B cell (primary cell): ENCODE measurements at regions not wholly inside any gene's neighbourhood (a gene's known extent, or its start where the extent isn't known, plus 50 kb on each side); places are given as distances from the start of the nearest gene placed in this dataset.

Experiments used
- ATAC-seq: fragments of 200-7000 bp; cut with Tn5 transposase; one replicate; pipeline ENCODE4 v1.10.0; 2021; ENCODE audit warnings: low read depth, mild to moderate bottlenecking, moderate number of reproducible peaks, moderate library complexity
- CTCF ChIA-PET: fragments of 350-600 bp; sonication (Branson Sonifier 250); formaldehyde crosslinking; loops from one replicate; lab custom pipeline; 2021; ENCODE audit warnings: antibody characterized with exemption, inconsistent platforms; lab: Charles Lee
- POLR2A ChIA-PET: fragments of 350-600 bp; sonication (Branson Sonifier 250); formaldehyde crosslinking; loops from one replicate; lab custom pipeline; 2021; ENCODE audit warnings: antibody characterized with exemption; lab: Charles Lee
- DNase-seq: peaks from one replicate; pipeline ENCODE4 v3.0.0; 2013
- H2AFZ ChIP-seq: 2 replicates; pipeline ENCODE4 v1.6.1; 2012; ENCODE audit warnings: mild to moderate bottlenecking, low read depth, low read length; ENCODE audit not compliant: insufficient read depth, poor library complexity, severe bottlenecking
- H3K27ac ChIP-seq, 2 donors: 1 replicate in 1 of 2; 2 replicates in 1 of 2; pipeline ENCODE4 v1.5.1; 2012 to 2013; ENCODE audit warnings: low read length in 2 of 2, mild to moderate bottlenecking in 2 of 2, moderate library complexity in 1 of 2
- H3K27me3 ChIP-seq, 4 experiments: fragments of 200-600 bp in 1 of 4; sonication (generic) in 1 of 4; replicated peaks in 1 of 4; 1 replicate in 2 of 4; 2 replicates in 2 of 4; pipeline versions ENCODE4 v1.6.1 to v1.7.0; 2013 to 2016; ENCODE audit warnings: low read length in 3 of 4, mild to moderate bottlenecking in 2 of 4, mixed read lengths in 1 of 4, moderate library complexity in 1 of 4; ENCODE audit not compliant: insufficient read depth in 4 of 4, control insufficient read depth in 3 of 4; ENCODE audit errors: control extremely low read depth in 1 of 4
- H3K36me3 ChIP-seq, 2 experiments: replicated peaks in 1 of 2; 1 replicate in 1 of 2; 2 replicates in 1 of 2; pipeline versions ENCODE4 v1.6.1 to v1.7.1; 2013; ENCODE audit warnings: low read length in 1 of 2; ENCODE audit not compliant: insufficient read depth in 2 of 2, control insufficient read depth in 1 of 2; ENCODE audit errors: control extremely low read depth in 1 of 2, extremely low read depth in 1 of 2
- H3K4me1 ChIP-seq, 2 donors: fragments of 200-600 bp in 1 of 2; sonication (generic) in 1 of 2; 1 replicate in 1 of 2; 2 replicates in 1 of 2; pipeline versions ENCODE4 v1.5.1 to v1.6.1; 2013 to 2017; ENCODE audit warnings: low read length in 2 of 2; ENCODE audit not compliant: control insufficient read depth in 2 of 2, insufficient read depth in 2 of 2
- H3K4me2 ChIP-seq: replicated peaks from 2 replicates; pipeline ENCODE3; 2012; ENCODE audit warnings: mild to moderate bottlenecking, low read depth, low read length; ENCODE audit not compliant: poor library complexity, severe bottlenecking
- H3K4me3 ChIP-seq, 5 experiments: fragments of 200-600 bp in 1 of 5; sonication (generic) in 1 of 5; 1 replicate in 3 of 5; 2 replicates in 2 of 5; pipeline versions ENCODE4 v1.5.1 to v1.7.0; 2011 to 2016; ENCODE audit warnings: low read length in 4 of 5, mild to moderate bottlenecking in 4 of 5, low read depth in 2 of 5, control low read depth in 1 of 5, moderate library complexity in 1 of 5; ENCODE audit not compliant: insufficient read depth in 1 of 5; ENCODE audit errors: control extremely low read depth in 1 of 5, extremely low read depth in 1 of 5
- H3K79me2 ChIP-seq: fragments of 200-600 bp; sonication (generic); one replicate; pipeline ENCODE4 v1.6.0; 2016; ENCODE audit warnings: low read length; ENCODE audit not compliant: control insufficient read depth, insufficient read depth
- H3K9ac ChIP-seq: fragments of 200-600 bp; sonication (generic); 2 replicates; pipeline ENCODE4 v1.6.1; 2017; ENCODE audit warnings: mild to moderate bottlenecking, low read length, moderate library complexity
- H3K9me3 ChIP-seq, 3 donors: one replicate each; pipeline versions ENCODE4 v1.6.1 to v1.7.1; 2013; ENCODE audit warnings: low read length in 2 of 3; ENCODE audit not compliant: control insufficient read depth in 2 of 3, insufficient read depth in 1 of 3; ENCODE audit errors: control extremely low read depth in 1 of 3
- H4K20me1 ChIP-seq: 2 replicates; pipeline ENCODE4 v1.6.0; 2012; ENCODE audit warnings: mild to moderate bottlenecking, low read length; ENCODE audit not compliant: insufficient read depth, control insufficient read depth, poor library complexity, severe bottlenecking
- H3K27ac Mint-ChIP-seq: one replicate; pipeline ENCODE4 v1.8.0; 2021; ENCODE audit warnings: mixed read lengths
- H3K27me3 Mint-ChIP-seq: one replicate; pipeline ENCODE4 v1.8.0; 2021; ENCODE audit warnings: mixed read lengths
- H3K4me1 Mint-ChIP-seq: one replicate; pipeline ENCODE4 v1.8.0; 2021; ENCODE audit warnings: mixed read lengths
- H3K4me3 Mint-ChIP-seq: one replicate; pipeline ENCODE4 v1.8.0; 2021; ENCODE audit warnings: mixed read lengths
- H3K9me3 Mint-ChIP-seq: one replicate; pipeline ENCODE4 v1.8.0; 2022; ENCODE audit warnings: mixed read lengths; ENCODE audit not compliant: insufficient read depth
- EZH2 ChIP-seq: IDR thresholded peaks from 2 replicates; pipeline ENCODE4 v1.6.1; 2012; ENCODE audit warnings: borderline replicate concordance, low read depth, mild to moderate bottlenecking, moderate library complexity, low read length; ENCODE audit not compliant: insufficient read depth, poor library complexity, severe bottlenecking
- WGBS: methylation state at CpG from one replicate; pipeline ENCODE4 v1.1.5; 2013; ENCODE audit warnings: missing lambda C conversion rate; ENCODE audit not compliant: insufficient coverage; 5-methylcytosine and 5-hydroxymethylcytosine counted together
- intact Hi-C: fragments of 100-400 bp; cut with micrococcal nuclease; formaldehyde crosslinking; loops from one replicate; pipeline ENCODE4 v1.10.0; 2022
- TF ChIP-seq, protein P1 (sequence below): fragments of 200-600 bp; IDR thresholded peaks from one replicate; pipeline ENCODE4 v1.8.0; 2022; ENCODE audit warnings: antibody characterized with exemption, mild to moderate bottlenecking

GRCh38 chr4:122052677-122053076 is 99.5 kb upstream of the BLTP1 start:
- 29% methylated on average over 2 of the region's 3 CpGs for WGBS
- H3K4me1 Mint-ChIP-seq = no peaks in the 10 kb centered on the region
- ATAC-seq = no peak
- Histone ChIP-seq H4K20me1 (no peaks in the 10 kb centered on the region), H3K4me2 (no peak overlapping the region), H3K27me3 (no peaks in the 10 kb centered on the region), H3K27ac (no peak overlapping the region), H3K36me3 (no peaks in the 10 kb centered on the region), H3K4me1 (no peaks in the 10 kb centered on the region), H3K9me3 (no peaks in the 10 kb centered on the region), H2AFZ (no peak overlapping the region), H3K4me3 (no peak overlapping the region), H3K79me2 (no peaks in the 10 kb centered on the region), H3K9ac (no peak overlapping the region)
- intact Hi-C loops = no loop called here
- peaks cover 19% of the 10 kb centered on the region for H3K27me3 Mint-ChIP-seq
- no peak for DNase-seq
- no peak overlapping the region for H3K27ac Mint-ChIP-seq
- CTCF ChIA-PET = interaction anchor here (0.6 kb wide), 1 partner anchor 1237 kb away, joined by 4 read pairs; no protein-coding TSS in a partner anchor
- POLR2A ChIA-PET = no interaction called here
- TF ChIP-seq, protein P1, sequence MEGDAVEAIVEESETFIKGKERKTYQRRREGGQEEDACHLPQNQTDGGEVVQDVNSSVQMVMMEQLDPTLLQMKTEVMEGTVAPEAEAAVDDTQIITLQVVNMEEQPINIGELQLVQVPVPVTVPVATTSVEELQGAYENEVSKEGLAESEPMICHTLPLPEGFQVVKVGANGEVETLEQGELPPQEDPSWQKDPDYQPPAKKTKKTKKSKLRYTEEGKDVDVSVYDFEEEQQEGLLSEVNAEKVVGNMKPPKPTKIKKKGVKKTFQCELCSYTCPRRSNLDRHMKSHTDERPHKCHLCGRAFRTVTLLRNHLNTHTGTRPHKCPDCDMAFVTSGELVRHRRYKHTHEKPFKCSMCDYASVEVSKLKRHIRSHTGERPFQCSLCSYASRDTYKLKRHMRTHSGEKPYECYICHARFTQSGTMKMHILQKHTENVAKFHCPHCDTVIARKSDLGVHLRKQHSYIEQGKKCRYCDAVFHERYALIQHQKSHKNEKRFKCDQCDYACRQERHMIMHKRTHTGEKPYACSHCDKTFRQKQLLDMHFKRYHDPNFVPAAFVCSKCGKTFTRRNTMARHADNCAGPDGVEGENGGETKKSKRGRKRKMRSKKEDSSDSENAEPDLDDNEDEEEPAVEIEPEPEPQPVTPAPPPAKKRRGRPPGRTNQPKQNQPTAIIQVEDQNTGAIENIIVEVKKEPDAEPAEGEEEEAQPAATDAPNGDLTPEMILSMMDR = no peak
- no peak for TF ChIP-seq EZH2
- H3K9me3 Mint-ChIP-seq = no peaks in the 10 kb centered on the region
- H3K4me3 Mint-ChIP-seq = no peak overlapping the region

GRCh38 chr4:122050841-122051240 is 99.0 kb upstream of the TRPC3 start:
- WGBS = no CpG with 5 or more reads among the region's 3 CpGs
- no peaks in the 10 kb centered on the region for H3K4me1 ChIP-seq
- ChIA-PET CTCF (no interaction called here), POLR2A (no interaction called here)
- no peaks in the 10 kb centered on the region for H3K27me3 ChIP-seq
- no peak overlapping the region for H3K4me3 ChIP-seq
- H3K9me3 Mint-ChIP-seq = no peaks in the 10 kb centered on the region
- no peak overlapping the region for H2AFZ ChIP-seq
- no peaks in the 10 kb centered on the region for H4K20me1 ChIP-seq
- H3K27me3 Mint-ChIP-seq = peaks cover 19% of the 10 kb centered on the region
- DNase-seq (no peak), ATAC-seq (no peak)
- no peaks in the 10 kb centered on the region for H3K36me3 ChIP-seq
- no peaks in the 10 kb centered on the region for H3K4me1 Mint-ChIP-seq
- H3K9ac ChIP-seq = no peak overlapping the region
- no peak overlapping the region for H3K4me3 Mint-ChIP-seq
- intact Hi-C loops = no loop called here
- H3K27ac ChIP-seq = no peak overlapping the region
- no peak for TF ChIP-seq EZH2
- TF ChIP-seq, protein P1 = no peak
- H3K27ac Mint-ChIP-seq = no peak overlapping the region
- no peak overlapping the region for H3K4me2 ChIP-seq
- H3K9me3 ChIP-seq = no peaks in the 10 kb centered on the region
- H3K79me2 ChIP-seq = no peaks in the 10 kb centered on the region
